Cerebellar cortex (tissue), 1 donor: ENCODE measurements at regions not wholly inside any gene's neighbourhood (a gene's known extent, or its start where the extent isn't known, plus 50 kb on each side); places are given as distances from the start of the nearest gene placed in this dataset.
"Not testable (repeated sequence)": the region's sequence is repeated elsewhere in the genome, so short reads cannot be mapped to it uniquely, and the experiment has no call there.

Source experiments
- DNase-seq: peaks from one replicate; pipeline ENCODE4 v3.0.0-alpha.2; 2015; ENCODE audit warnings: low spot score

GRCh38 chr2:163187119-163187518, 348.6 kb upstream of the KCNH7 start:
- no peak for DNase-seq

GRCh38 chr2:163185160-163185559, 346.6 kb upstream of the KCNH7 start:
- no peak for DNase-seq

- no peak for DNase-seq
These were observed 344.3 kb upstream of the KCNH7 start for GRCh38 chr2:163182764-163183354.

- DNase-seq = peak; percentile 61
These were observed 339.0 kb upstream of the KCNH7 start for GRCh38 chr2:163177592-163177991.

GRCh38 chr2:163175294-163175693, 336.7 kb upstream of the KCNH7 start:
- DNase-seq = no peak

- DNase-seq = no peak
These were observed 335.0 kb upstream of the KCNH7 start for GRCh38 chr2:163173591-163173990.

GRCh38 chr2:163171786-163172530, 333.4 kb upstream of the KCNH7 start:
- no peak for DNase-seq

- no peak for DNase-seq
These were observed 319.4 kb upstream of the KCNH7 start for GRCh38 chr2:163157891-163158496.

GRCh38 chr2:163157411-163157810, 318.8 kb upstream of the KCNH7 start:
- no peak for DNase-seq

- no peak for DNase-seq
These were observed 317.4 kb upstream of the KCNH7 start for GRCh38 chr2:163155925-163156324.

GRCh38 chr2:163155279-163155883, 316.8 kb upstream of the KCNH7 start:
- DNase-seq = peak; percentile 59

GRCh38 chr2:163142618-163143017, 304.1 kb upstream of the KCNH7 start:
- DNase-seq = no peak

GRCh38 chr2:163138947-163139346, 300.4 kb upstream of the KCNH7 start:
- no peak for DNase-seq

GRCh38 chr2:163135256-163135655, 296.7 kb upstream of the KCNH7 start:
- DNase-seq = no peak

GRCh38 chr2:163133602-163134001, 295.0 kb upstream of the KCNH7 start:
- DNase-seq = no peak

- peak; percentile 54 for DNase-seq
These were observed 294.3 kb upstream of the KCNH7 start for GRCh38 chr2:163132850-163133249.

- not testable (repeated sequence) for DNase-seq
These were observed 293.6 kb upstream of the KCNH7 start for GRCh38 chr2:163132207-163132606.

GRCh38 chr2:163123526-163123925, 285.0 kb upstream of the KCNH7 start:
- DNase-seq = no peak

GRCh38 chr2:163122257-163122656, 283.7 kb upstream of the KCNH7 start:
- no peak for DNase-seq

GRCh38 chr2:163121483-163121882, 282.9 kb upstream of the KCNH7 start:
- DNase-seq = no peak

GRCh38 chr2:163119966-163120365, 281.4 kb upstream of the KCNH7 start:
- DNase-seq = no peak

GRCh38 chr2:163086940-163087339, 248.4 kb upstream of the KCNH7 start:
- DNase-seq = no peak
